K562 (cell line): ENCODE measurements at regions not wholly inside any gene's neighbourhood (a gene's known extent, or its start where the extent isn't known, plus 50 kb on each side); places are given as distances from the start of the nearest gene placed in this dataset.

Source experiments
- ATAC-seq: fragments of 200-7000 bp; cut with Tn5 transposase; 3 replicates; pipeline ENCODE4 v1.9.1; 2020; ENCODE audit warnings: moderate library complexity
- BruUV-seq: library from RNA; stranded (reverse); fragments of 400-500 nt; replicated peaks from 2 replicates; lab custom pipeline; 2021; lab: Mats Ljungman, UMichigan
- CTCF ChIA-PET: fragments of 300-600 bp; formaldehyde crosslinking; extraction: SDS; loops from one replicate; lab custom pipeline; 2021; ENCODE audit warnings: low intra/inter-chr PET ratio; lab: Yijun Ruan, JAX
- POLR2A ChIA-PET: fragments of 300-600, 350-650 bp; sonication (Branson Sonifier 250); formaldehyde crosslinking; extraction: SDS; loops from one replicate; lab custom pipeline; 2021; ENCODE audit warnings: antibody characterized with exemption, inconsistent platforms; lab: Yijun Ruan, JAX
- DNase-seq, 4 experiments: peaks; one replicate each; pipeline versions ENCODE4 v3.0.0 to v3.0.0-alpha.2; 2011 to 2018; ENCODE audit warnings: low spot score in 3 of 4, mixed read lengths in 3 of 4; ENCODE audit errors: extremely low read depth in 1 of 4
- FAIRE-seq: peaks from 2 replicates; lab custom pipeline; 2011; peaks lifted over from hg19 to GRCh38; lab: Jason Lieb, UNC
- H2AFZ ChIP-seq: 2 replicates; pipeline ENCODE4 v1.6.0; 2011; ENCODE audit warnings: low read depth, low read length, control low read depth, inconsistent platforms
- H3K27ac ChIP-seq: fragments of 200-600 bp; 3 replicates; pipeline ENCODE4 v1.8.0; 2011; ENCODE audit warnings: low read depth, mild to moderate bottlenecking, control low read depth, inconsistent platforms, low read length, moderate library complexity, mixed read lengths; ENCODE audit errors: extremely low read depth
- H3K27me3 ChIP-seq, 2 experiments: fragments of 300-600 bp in 1 of 2; 2 replicates in 1 of 2; 3 replicates in 1 of 2; pipeline versions ENCODE4 v1.6.0 to v1.8.0; 2011; ENCODE audit warnings: inconsistent platforms in 2 of 2, low read length in 2 of 2, mild to moderate bottlenecking in 1 of 2, mixed read lengths in 1 of 2, moderate library complexity in 1 of 2; ENCODE audit not compliant: control insufficient read depth in 2 of 2, insufficient read depth in 2 of 2
- H3K36me3 ChIP-seq: fragments of 300-600 bp; 3 replicates; pipeline ENCODE4 v1.8.0; 2011; ENCODE audit warnings: mild to moderate bottlenecking, low read length, inconsistent platforms; ENCODE audit not compliant: control insufficient read depth, insufficient read depth
- H3K4me1 ChIP-seq, 2 experiments: fragments of 200-600 bp in 1 of 2; replicated peaks in 1 of 2; 2 replicates in 1 of 2; 3 replicates in 1 of 2; pipeline versions ENCODE4 v1.5.1 to v1.8.0; 2011; ENCODE audit warnings: inconsistent platforms in 2 of 2, low read length in 2 of 2, mild to moderate bottlenecking in 1 of 2, mixed read lengths in 1 of 2, moderate library complexity in 1 of 2; ENCODE audit not compliant: control insufficient read depth in 2 of 2, insufficient read depth in 2 of 2
- H3K4me2 ChIP-seq: 2 replicates; pipeline ENCODE4 v1.6.1; 2011; ENCODE audit warnings: low read length, control low read depth, inconsistent platforms, mixed read lengths; ENCODE audit not compliant: insufficient read depth
- H3K4me3 ChIP-seq: fragments of 200-600 bp; sonication (generic), shearing (Covaris generic); 2 replicates; pipeline ENCODE4 v1.5.1; 2016; ENCODE audit warnings: control low read depth, inconsistent platforms
- H3K79me2 ChIP-seq: fragments of 200-600 bp; 3 replicates; pipeline ENCODE4 v1.8.0; 2011; ENCODE audit warnings: low read length, inconsistent platforms; ENCODE audit not compliant: control insufficient read depth, insufficient read depth
- H3K9ac ChIP-seq, 2 experiments: 2 replicates each; pipeline versions ENCODE4 v1.6.0 to v1.6.1; 2011; ENCODE audit warnings: low read depth in 2 of 2, low read length in 2 of 2, control low read depth in 1 of 2, inconsistent platforms in 1 of 2, mild to moderate bottlenecking in 1 of 2, mixed read lengths in 1 of 2; ENCODE audit not compliant: insufficient read depth in 1 of 2
- H3K9me1 ChIP-seq: one replicate; pipeline ENCODE4 v1.6.0; 2011; ENCODE audit warnings: inconsistent platforms, mild to moderate bottlenecking, low read length, moderate library complexity; ENCODE audit not compliant: control insufficient read depth, insufficient read depth
- H3K9me3 ChIP-seq: replicated peaks from 2 replicates; pipeline ENCODE4 v1.5.1; 2011; ENCODE audit warnings: low read depth, low read length, inconsistent platforms; ENCODE audit not compliant: control insufficient read depth, insufficient read depth
- H4K20me1 ChIP-seq: replicated peaks from 2 replicates; pipeline ENCODE4 v1.6.1; 2011; ENCODE audit warnings: low read length, inconsistent platforms, mixed read lengths; ENCODE audit not compliant: control insufficient read depth, insufficient read depth
- ATF6 ChIP-seq: sonication (generic); formaldehyde crosslinking; IDR thresholded peaks from 2 replicates; pipeline ENCODE4 v1.4.0; 2020; ENCODE audit warnings: mild to moderate bottlenecking, missing genetic modification reagents
- CHD2 ChIP-seq: IDR thresholded peaks from 2 replicates; pipeline ENCODE4 v1.6.1; 2011; ENCODE audit warnings: low read depth, low read length
- CTBP1 ChIP-seq: fragments of 450-650 bp; IDR thresholded peaks from 2 replicates; pipeline ENCODE4 v1.6.1; 2016; ENCODE audit warnings: borderline replicate concordance
- FOSL1 ChIP-seq: fragments of 200-800 bp; sonication (Bioruptor generic); conservative IDR thresholded peaks from 2 replicates; pipeline ENCODE4 v1.6.1; 2016; ENCODE audit warnings: missing genetic modification characterization, missing compliant biosample characterization
- FOXP4 ChIP-seq: sonication (generic); formaldehyde crosslinking; IDR thresholded peaks from 2 replicates; pipeline ENCODE4 v1.8.0; 2022; ENCODE audit warnings: mild to moderate bottlenecking, missing genetic modification reagents, borderline replicate concordance
- HINFP ChIP-seq: fragments of 450-650 bp; conservative IDR thresholded peaks from 2 replicates; pipeline ENCODE4 v1.6.1; 2016; ENCODE audit warnings: missing genetic modification characterization, low read depth, mild to moderate bottlenecking, control low read depth, missing compliant biosample characterization
- KAT2B ChIP-seq: IDR thresholded peaks from one replicate; pipeline ENCODE4 v1.6.1; 2012; ENCODE audit warnings: low read depth, mild to moderate bottlenecking, control low read depth, inconsistent platforms, low read length, moderate library complexity
- PURB ChIP-seq: sonication (generic); formaldehyde crosslinking; IDR thresholded peaks from 2 replicates; pipeline ENCODE4 v1.9.0; 2021; ENCODE audit warnings: low read depth, mild to moderate bottlenecking, missing genetic modification reagents
- SAFB ChIP-seq: fragments of 200-400 bp; formaldehyde crosslinking; IDR thresholded peaks from 2 replicates; pipeline ENCODE4 v1.6.1; 2017; ENCODE audit warnings: low read depth, low read length, borderline replicate concordance
- TEAD4 ChIP-seq, 2 experiments: sonication (generic) in 1 of 2; formaldehyde crosslinking in 1 of 2; IDR thresholded peaks; 2 replicates each; pipeline versions ENCODE4 v1.6.1 to v1.8.0; 2012 to 2022; ENCODE audit warnings: borderline replicate concordance in 1 of 2, inconsistent platforms in 1 of 2, low read length in 1 of 2, mild to moderate bottlenecking in 1 of 2, missing genetic modification reagents in 1 of 2
- U2AF1 ChIP-seq: fragments of 200-400 bp; formaldehyde crosslinking; optimal IDR thresholded peaks from 2 replicates; pipeline ENCODE3; 2017; ENCODE audit warnings: mild to moderate bottlenecking, low read depth, low read length, moderate library complexity
- WGBS: fragments of 100-300 bp; shearing (Covaris generic); methylation state at CpG from one replicate; pipeline ENCODE4 v1.1.6; 2016; ENCODE audit warnings: low coverage, mixed read lengths; ENCODE audit not compliant: insufficient coverage; ENCODE audit errors: missing lambda C conversion rate; 5-methylcytosine and 5-hydroxymethylcytosine counted together
- in situ Hi-C: fragments of 300-500 bp; cut with MboI; formaldehyde crosslinking; loops from 4 replicates; pipeline ENCODE4 v1.15.0; 2018; ENCODE audit warnings: inconsistent platforms, mixed read lengths
- intact Hi-C: fragments of 100-400 bp; cut with micrococcal nuclease; formaldehyde crosslinking; loops from 2 replicates; pipeline ENCODE4 v1.14.2; 2022

GRCh38 chr7:113770146-113770738 is 148.6 kb downstream of the PPP1R3A start:
- no peak overlapping the region for H2AFZ ChIP-seq
- FAIRE-seq (no peak), DNase-seq (no peak), ATAC-seq (no peak)
- in situ Hi-C loops, result no loop called here
- H3K4me1 ChIP-seq, result no peaks in the 10 kb centered on the region
- H3K4me2 ChIP-seq, result no peak overlapping the region
- H3K9me3 ChIP-seq, result no peaks in the 10 kb centered on the region; the same call in 1 of the 2 replicates
- H3K9me1 ChIP-seq, result no peaks in the 10 kb centered on the region
- no peaks in the 10 kb centered on the region for H3K36me3 ChIP-seq
- H3K27me3 ChIP-seq, result no peaks in the 10 kb centered on the region
- H3K9ac ChIP-seq, result no peak overlapping the region
- 3% methylated on average over 12 of the region's 12 CpGs for WGBS
- no peak overlapping the region for H3K27ac ChIP-seq
- no peaks in the 10 kb centered on the region for H3K79me2 ChIP-seq
- ChIA-PET CTCF (no interaction called here), POLR2A (no interaction called here)
- no peak for TF ChIP-seq FOSL1 (tag)
- TF ChIP-seq CTBP1, result no peak
- no peak for TF ChIP-seq PURB
- TF ChIP-seq HINFP (tag), result no peak
- TF ChIP-seq U2AF1, result no peak
- TF ChIP-seq SAFB, result no peak
- no peak for TF ChIP-seq FOXP4 (CRISPR knock-in tag)
- no peak for TF ChIP-seq ATF6 (CRISPR knock-in tag)
- TF ChIP-seq KAT2B, result no peak
- TF ChIP-seq TEAD4 (IDR thresholded peaks at IDR 0.05; ENCODE audit: low read length), result no peak
- TF ChIP-seq TEAD4 (CRISPR knock-in tag; IDR thresholded peaks at IDR 0.05; ENCODE audit: borderline replicate concordance), result no peak
- no peak for TF ChIP-seq CHD2
- BruUV-seq, result no TSS peak
- H4K20me1 ChIP-seq, result no peaks in the 10 kb centered on the region
- H3K4me3 ChIP-seq, result no peak overlapping the region
- intact Hi-C loops, result no loop called here
